WTC11 (cell line): ENCODE measurements at regions not wholly inside any gene's neighbourhood (a gene's known extent, or its start where the extent isn't known, plus 50 kb on each side); places are given as distances from the start of the nearest gene placed in this dataset.

Experiments
- ATAC-seq: fragments of 200-7000 bp; cut with Tn5 transposase; 2 replicates; pipeline ENCODE4 v1.10.0; 2021; ENCODE audit warnings: mild to moderate bottlenecking, moderate library complexity
- CTCF ChIA-PET: fragments of 300-600 bp; sonication (Branson Sonifier 250); formaldehyde crosslinking; loops from one replicate; lab custom pipeline; 2021; ENCODE audit warnings: antibody characterized with exemption; lab: Charles Lee
- POLR2A ChIA-PET: fragments of 350-600 bp; sonication (Branson Sonifier 250); formaldehyde crosslinking; loops from one replicate; lab custom pipeline; 2021; ENCODE audit warnings: antibody characterized with exemption; lab: Charles Lee
- DNase-seq: peaks from one replicate; pipeline ENCODE4 v3.0.0; 2021; ENCODE audit warnings: low spot score
- H3K27ac Mint-ChIP-seq: 2 replicates; pipeline ENCODE4 v1.8.0; 2021; ENCODE audit warnings: mixed read lengths
- H3K27me3 Mint-ChIP-seq: 2 replicates; pipeline ENCODE4 v1.8.0; 2021; ENCODE audit warnings: low read depth, mild to moderate bottlenecking, moderate library complexity, mixed read lengths
- H3K36me3 Mint-ChIP-seq: 2 replicates; pipeline ENCODE4 v1.8.0; 2021; ENCODE audit warnings: mixed read lengths
- H3K4me1 Mint-ChIP-seq: 2 replicates; pipeline ENCODE4 v1.8.0; 2022; ENCODE audit warnings: mixed read lengths
- H3K4me3 Mint-ChIP-seq: 2 replicates; pipeline ENCODE4 v1.8.0; 2021; ENCODE audit warnings: mild to moderate bottlenecking, moderate library complexity, mixed read lengths
- H3K9me3 Mint-ChIP-seq: 2 replicates; pipeline ENCODE4 v1.8.0; 2021; ENCODE audit warnings: mixed read lengths
- CTCF ChIP-seq: fragments of 200-600 bp; IDR thresholded peaks from 2 replicates; pipeline ENCODE4 v1.8.0; 2022; ENCODE audit warnings: antibody characterized with exemption
- E2F5 ChIP-seq: sonication (generic); formaldehyde crosslinking; IDR thresholded peaks from 2 replicates; pipeline ENCODE4 v1.8.1; 2022; ENCODE audit warnings: mild to moderate bottlenecking, moderate library complexity, missing genetic modification reagents
- FOXP4 ChIP-seq: sonication (generic); formaldehyde crosslinking; IDR thresholded peaks from 2 replicates; pipeline ENCODE4 v1.8.0; 2022; ENCODE audit warnings: mild to moderate bottlenecking, missing genetic modification reagents
- HMGXB4 ChIP-seq: sonication (generic); formaldehyde crosslinking; IDR thresholded peaks from 2 replicates; pipeline ENCODE4 v1.8.1; 2023; ENCODE audit warnings: mild to moderate bottlenecking, moderate library complexity, missing genetic modification reagents
- NR1H2 ChIP-seq: sonication (generic); formaldehyde crosslinking; IDR thresholded peaks from 2 replicates; pipeline ENCODE4 v1.9.0; 2021; ENCODE audit warnings: mild to moderate bottlenecking, moderate library complexity, missing genetic modification reagents
- PRDM15 ChIP-seq: sonication (generic); formaldehyde crosslinking; IDR thresholded peaks from 2 replicates; pipeline ENCODE4 v1.8.0; 2022; ENCODE audit warnings: missing genetic modification reagents
- PREB ChIP-seq: sonication (generic); formaldehyde crosslinking; IDR thresholded peaks from 2 replicates; pipeline ENCODE4 v1.8.1; 2022; ENCODE audit warnings: mild to moderate bottlenecking, missing genetic modification reagents, moderate library complexity, borderline replicate concordance
- PRRX2 ChIP-seq: fragments of 250-450 bp; sonication (Bioruptor Pico); IDR thresholded peaks from 2 replicates; pipeline ENCODE4 v1.8.0; 2021; ENCODE audit warnings: mild to moderate bottlenecking
- RORB ChIP-seq: fragments of 250-450 bp; sonication (Bioruptor Pico); IDR thresholded peaks from 2 replicates; pipeline ENCODE4 v1.9.0; 2021; ENCODE audit warnings: mild to moderate bottlenecking
- SMAD3 ChIP-seq: sonication (generic); formaldehyde crosslinking; IDR thresholded peaks from 2 replicates; pipeline ENCODE4 v1.8.0; 2022; ENCODE audit warnings: missing genetic modification reagents, mild to moderate bottlenecking, borderline replicate concordance
- TP53 ChIP-seq: sonication (generic); formaldehyde crosslinking; IDR thresholded peaks from 2 replicates; pipeline ENCODE4 v1.8.1; 2023; ENCODE audit warnings: mild to moderate bottlenecking, missing genetic modification reagents
- USF1 ChIP-seq: sonication (generic); formaldehyde crosslinking; IDR thresholded peaks from 2 replicates; pipeline ENCODE4 v1.8.0; 2022; ENCODE audit warnings: mild to moderate bottlenecking, missing genetic modification reagents
- ZBTB21 ChIP-seq: sonication (generic); formaldehyde crosslinking; IDR thresholded peaks from 2 replicates; pipeline ENCODE4 v1.8.1; 2023; ENCODE audit warnings: mild to moderate bottlenecking, missing genetic modification reagents, borderline replicate concordance
- ZNF121 ChIP-seq: sonication (generic); formaldehyde crosslinking; IDR thresholded peaks from 2 replicates; pipeline ENCODE4 v1.8.0; 2023; ENCODE audit warnings: missing genetic modification reagents
- ZNF232 ChIP-seq: sonication (generic); formaldehyde crosslinking; IDR thresholded peaks from 2 replicates; pipeline ENCODE4 v1.8.0; 2022; ENCODE audit warnings: mild to moderate bottlenecking, missing genetic modification reagents
- ZNF317 ChIP-seq: sonication (generic); formaldehyde crosslinking; IDR thresholded peaks from 2 replicates; pipeline ENCODE4 v1.8.1; 2023; ENCODE audit warnings: low read depth, mild to moderate bottlenecking, moderate library complexity, missing genetic modification reagents, borderline replicate concordance
- ZNF396 ChIP-seq: fragments of 250-450 bp; sonication (Bioruptor Pico); IDR thresholded peaks from 2 replicates; pipeline ENCODE4 v1.8.0; 2021; ENCODE audit warnings: mild to moderate bottlenecking, moderate library complexity, borderline replicate concordance
- ZNF425 ChIP-seq: fragments of 250-450 bp; sonication (Bioruptor Pico); conservative IDR thresholded peaks from 2 replicates; pipeline ENCODE4 v1.9.0; 2021; ENCODE audit warnings: mild to moderate bottlenecking
- ZNF671 ChIP-seq: fragments of 250-450 bp; sonication (Bioruptor Pico); IDR thresholded peaks from 2 replicates; pipeline ENCODE4 v1.8.0; 2021; ENCODE audit warnings: mild to moderate bottlenecking

GRCh38 chr4:33188733-33189132 lies 2468.6 kb downstream of the PCDH7 start:
- ChIA-PET POLR2A (no interaction called here), CTCF (no interaction called here)
- no peak for DNase-seq
- TF ChIP-seq ZNF232 (CRISPR knock-in tag) (no peak), ZNF317 (CRISPR knock-in tag) (no peak), ZNF671 (CRISPR knock-in tag) (no peak), TP53 (CRISPR knock-in tag) (no peak), ZNF396 (no peak), ZNF121 (CRISPR knock-in tag) (no peak), PRDM15 (no peak), HMGXB4 (no peak), USF1 (CRISPR knock-in tag) (no peak), E2F5 (CRISPR knock-in tag) (no peak)
- Mint-ChIP-seq H3K27me3 (no peaks in the 10 kb centered on the region), H3K9me3 (peaks cover 16% of the 10 kb centered on the region), H3K4me3 (no peak overlapping the region), H3K4me1 (peaks cover 4% of the 10 kb centered on the region), H3K36me3 (peaks cover 2% of the 10 kb centered on the region; the same call in 1 of the 2 replicates), H3K27ac (no peak overlapping the region)
- no peak for ATAC-seq

GRCh38 chr4:33189169-33189568 lies 2469.0 kb downstream of the PCDH7 start:
- Mint-ChIP-seq H3K4me3 (no peak overlapping the region), H3K27me3 (no peaks in the 10 kb centered on the region), H3K9me3 (peaks cover 16% of the 10 kb centered on the region), H3K27ac (no peak overlapping the region), H3K4me1 (peaks cover 5% of the 10 kb centered on the region), H3K36me3 (peaks cover 2% of the 10 kb centered on the region; the same call in 1 of the 2 replicates)
- POLR2A ChIA-PET: no interaction called here
- CTCF ChIA-PET: no interaction called here
- no peak for DNase-seq
- no peak for ATAC-seq
- no peak for TF ChIP-seq PRRX2 (CRISPR knock-in tag)
- no peak for TF ChIP-seq ZNF425
- TF ChIP-seq SMAD3 (CRISPR knock-in tag): no peak
- TF ChIP-seq ZBTB21 (CRISPR knock-in tag): no peak
- no peak for TF ChIP-seq USF1 (CRISPR knock-in tag)
- TF ChIP-seq ZNF317 (CRISPR knock-in tag): no peak
- TF ChIP-seq TP53 (CRISPR knock-in tag): no peak
- no peak for TF ChIP-seq FOXP4 (CRISPR knock-in tag)
- no peak for TF ChIP-seq RORB
- no peak for TF ChIP-seq NR1H2 (CRISPR knock-in tag)
- TF ChIP-seq PREB (CRISPR knock-in tag): no peak
- no peak for TF ChIP-seq CTCF
